LNCaP clone FGC (cell line): ENCODE measurements at regions not wholly inside any gene's neighbourhood (a gene's known extent, or its start where the extent isn't known, plus 50 kb on each side); places are given as distances from the start of the nearest gene placed in this dataset.

Experiments used
- DNase-seq: peaks from one replicate; pipeline ENCODE4 v3.0.0-alpha.2; 2011; ENCODE audit warnings: low read depth
- H3K4me3 ChIP-seq: 2 replicates; pipeline ENCODE4 v1.5.1; 2011; ENCODE audit warnings: mild to moderate bottlenecking, low read depth, low read length, control low read depth
- CTCF ChIP-seq: IDR thresholded peaks from 2 replicates; pipeline ENCODE4 v1.5.1; 2012; ENCODE audit warnings: mild to moderate bottlenecking; ENCODE audit not compliant: control insufficient read depth, insufficient read depth; ENCODE audit errors: extremely low read depth

GRCh38 chr13:99140831-99141230, 59.8 kb upstream of the UBAC2 start:
- H3K4me3 ChIP-seq, result no peak overlapping the region
- no peak for DNase-seq
- TF ChIP-seq CTCF, result no peak

GRCh38 chr13:99143904-99144303, 56.8 kb upstream of the UBAC2 start:
- no peak overlapping the region for H3K4me3 ChIP-seq
- no peak for TF ChIP-seq CTCF
- DNase-seq, result no peak

GRCh38 chr13:99144306-99144705, 56.3 kb upstream of the UBAC2 start:
- TF ChIP-seq CTCF, result no peak

GRCh38 chr13:99145461-99145860, 55.2 kb upstream of the UBAC2 start:
- no peak overlapping the region for H3K4me3 ChIP-seq
- no peak for DNase-seq
- TF ChIP-seq CTCF, result no peak

More at GRCh38 chr13:99144306-99144705, 56.3 kb upstream of the UBAC2 start:
- no peak for DNase-seq
- H3K4me3 ChIP-seq, result no peak overlapping the region

- H3K4me3 ChIP-seq, result no peak overlapping the region
- DNase-seq, result no peak
- TF ChIP-seq CTCF, result no peak
Measured at GRCh38 chr13:99150575-99151361, 49.9 kb upstream of the UBAC2 start.
